IMR-90 (cell line): ENCODE measurements at regions not wholly inside any gene's neighbourhood (a gene's known extent, or its start where the extent isn't known, plus 50 kb on each side); places are given as distances from the start of the nearest gene placed in this dataset.

Experiments
- ATAC-seq: fragments of 200-7000 bp; cut with Tn5 transposase; 2 replicates; pipeline ENCODE4 v1.9.1; 2020; ENCODE audit warnings: low read depth, mild to moderate bottlenecking, moderate library complexity
- BruUV-seq: library from RNA; stranded (reverse); fragments of 400-500 nt; replicated peaks from 2 replicates; lab custom pipeline; 2021; lab: Mats Ljungman, UMichigan
- CTCF ChIA-PET: fragments of 300-600 bp; formaldehyde crosslinking; extraction: SDS; loops from one replicate; lab custom pipeline; 2021; ENCODE audit warnings: antibody characterized with exemption; lab: Yijun Ruan, JAX
- POLR2A ChIA-PET: fragments of 300-600 bp; sonication (Branson Sonifier 250); formaldehyde crosslinking; loops from one replicate; lab custom pipeline; 2022; ENCODE audit warnings: antibody characterized with exemption; ENCODE audit not compliant: unreplicated experiment; lab: Charles Lee
- DNase-seq: peaks from one replicate; pipeline ENCODE4 v3.0.0; 2013
- H2AFZ ChIP-seq: replicated peaks from 2 replicates; pipeline ENCODE3; 2013; ENCODE audit warnings: low read length, mild to moderate bottlenecking; ENCODE audit not compliant: poor library complexity
- H2AK5ac ChIP-seq: 2 replicates; pipeline ENCODE4 v1.6.1; 2013; ENCODE audit warnings: low read depth, low read length, inconsistent platforms
- H2AK9ac ChIP-seq: replicated peaks from 2 replicates; pipeline ENCODE3; 2013; ENCODE audit warnings: mild to moderate bottlenecking, low read depth, low read length, moderate library complexity; ENCODE audit not compliant: poor library complexity
- H2BK120ac ChIP-seq: 2 replicates; pipeline ENCODE4 v1.6.1; 2013; ENCODE audit warnings: low read depth, low read length, inconsistent platforms
- H2BK15ac ChIP-seq: 3 replicates; pipeline ENCODE4 v1.6.1; 2013; ENCODE audit warnings: low read depth, low read length, inconsistent platforms
- H2BK20ac ChIP-seq: 2 replicates; pipeline ENCODE4 v1.6.1; 2013; ENCODE audit warnings: low read depth, mild to moderate bottlenecking, inconsistent platforms, low read length, moderate library complexity
- H2BK5ac ChIP-seq: 2 replicates; pipeline ENCODE4 v1.6.1; 2013; ENCODE audit warnings: mild to moderate bottlenecking, low read depth, low read length, inconsistent platforms; ENCODE audit not compliant: poor library complexity, severe bottlenecking
- H3K14ac ChIP-seq: replicated peaks from 2 replicates; pipeline ENCODE4 v1.6.1; 2013; ENCODE audit warnings: low read depth, low read length, inconsistent platforms
- H3K18ac ChIP-seq: 2 replicates; pipeline ENCODE4 v1.6.1; 2013; ENCODE audit warnings: low read depth, low read length, control low read depth
- H3K23ac ChIP-seq: 2 replicates; pipeline ENCODE4 v1.6.1; 2013; ENCODE audit warnings: low read depth, low read length, inconsistent platforms
- H3K27ac ChIP-seq: 2 replicates; pipeline ENCODE4 v1.5.1; 2013; ENCODE audit warnings: mild to moderate bottlenecking, control low read depth, low read length; ENCODE audit not compliant: insufficient read depth
- H3K27me3 ChIP-seq: 2 replicates; pipeline ENCODE4 v1.6.1; 2013; ENCODE audit warnings: low read length; ENCODE audit not compliant: control insufficient read depth, insufficient read depth
- H3K36me3 ChIP-seq: 2 replicates; pipeline ENCODE4 v1.6.1; 2013; ENCODE audit warnings: low read length, mixed read lengths; ENCODE audit not compliant: control insufficient read depth, insufficient read depth
- H3K4ac ChIP-seq: 2 replicates; pipeline ENCODE4 v1.6.1; 2013; ENCODE audit warnings: low read depth, low read length, inconsistent platforms
- H3K4me1 ChIP-seq: 2 replicates; pipeline ENCODE4 v1.6.1; 2013; ENCODE audit warnings: low read length, mixed read lengths; ENCODE audit not compliant: control insufficient read depth, insufficient read depth
- H3K4me2 ChIP-seq: 2 replicates; pipeline ENCODE4 v1.6.1; 2013; ENCODE audit warnings: low read depth, mild to moderate bottlenecking, control low read depth, low read length, moderate library complexity
- H3K4me3 ChIP-seq: 2 replicates; pipeline ENCODE4 v1.5.1; 2013; ENCODE audit warnings: low read depth, mild to moderate bottlenecking, control low read depth, low read length, moderate library complexity; ENCODE audit not compliant: insufficient read depth
- H3K56ac ChIP-seq: 2 replicates; pipeline ENCODE4 v1.6.1; 2013; ENCODE audit warnings: low read length, inconsistent platforms; ENCODE audit not compliant: insufficient read depth; ENCODE audit errors: extremely low read depth
- H3K79me1 ChIP-seq, 2 experiments: 2 replicates each; pipeline ENCODE4 v1.6.1; 2013; ENCODE audit warnings: low read length in 2 of 2, inconsistent platforms in 1 of 2, low read depth in 1 of 2
- H3K9ac ChIP-seq: 2 replicates; pipeline ENCODE4 v1.6.1; 2013; ENCODE audit warnings: low read depth, low read length, control low read depth
- H3K9me1 ChIP-seq: 2 replicates; pipeline ENCODE4 v1.6.1; 2013; ENCODE audit warnings: low read length, inconsistent platforms; ENCODE audit not compliant: insufficient read depth
- H3K9me3 ChIP-seq: 2 replicates; pipeline ENCODE4 v1.6.1; 2013; ENCODE audit warnings: low read length; ENCODE audit not compliant: control insufficient read depth, insufficient read depth
- H4K20me1 ChIP-seq: 2 replicates; pipeline ENCODE4 v1.6.1; 2013; ENCODE audit warnings: low read length, inconsistent platforms; ENCODE audit not compliant: insufficient read depth
- H4K5ac ChIP-seq: 2 replicates; pipeline ENCODE4 v1.6.1; 2013; ENCODE audit warnings: mild to moderate bottlenecking, low read depth, low read length, control low read depth
- H4K8ac ChIP-seq, 2 experiments: 2 replicates each; pipeline ENCODE4 v1.6.1; 2013; ENCODE audit warnings: low read depth in 2 of 2, low read length in 2 of 2, control low read depth in 1 of 2, inconsistent platforms in 1 of 2
- H4K91ac ChIP-seq: 2 replicates; pipeline ENCODE4 v1.6.1; 2013; ENCODE audit warnings: low read depth, low read length, inconsistent platforms; ENCODE audit not compliant: insufficient read depth
- BHLHE40 ChIP-seq: fragments of 150-350 bp; IDR thresholded peaks from 2 replicates; pipeline ENCODE4 v1.6.1; 2016; ENCODE audit warnings: mild to moderate bottlenecking, low read depth, low read length
- CHD1 ChIP-seq: IDR thresholded peaks from 2 replicates; pipeline ENCODE4 v1.6.1; 2012; ENCODE audit warnings: low read depth, low read length, improper control_type of control experiment
- CTCF ChIP-seq: conservative IDR thresholded peaks from 2 replicates; pipeline ENCODE4 v1.5.1; 2012; ENCODE audit warnings: mild to moderate bottlenecking, low read depth, low read length, improper control_type of control experiment
- ELK1 ChIP-seq: fragments of 150-350 bp; IDR thresholded peaks from 2 replicates; pipeline ENCODE4 v1.6.1; 2016; ENCODE audit warnings: low read depth, mild to moderate bottlenecking, low read length, moderate library complexity, borderline replicate concordance
- FOS ChIP-seq: fragments of 150-350 bp; IDR thresholded peaks from 2 replicates; pipeline ENCODE4 v1.6.1; 2016; ENCODE audit warnings: low read depth, low read length
- MAFK ChIP-seq: IDR thresholded peaks from 2 replicates; pipeline ENCODE4 v1.6.1; 2012; ENCODE audit warnings: low read depth, low read length, improper control_type of control experiment
- MXI1 ChIP-seq: IDR thresholded peaks from 2 replicates; pipeline ENCODE4 v1.6.1; 2012; ENCODE audit warnings: low read depth, mild to moderate bottlenecking, low read length, moderate library complexity, borderline replicate concordance
- NFE2L2 ChIP-seq: fragments of 150-350 bp; IDR thresholded peaks from 2 replicates; pipeline ENCODE4 v1.6.1; 2016; ENCODE audit warnings: low read depth, mild to moderate bottlenecking, low read length
- POLR2A ChIP-seq: IDR thresholded peaks from 2 replicates; pipeline ENCODE4 v1.6.1; 2012; ENCODE audit warnings: mild to moderate bottlenecking, low read depth, low read length
- RAD21 ChIP-seq: IDR thresholded peaks from 2 replicates; pipeline ENCODE4 v1.6.1; 2012; ENCODE audit warnings: low read length, improper control_type of control experiment
- RCOR1 ChIP-seq: IDR thresholded peaks from 2 replicates; pipeline ENCODE4 v1.6.1; 2012; ENCODE audit warnings: mild to moderate bottlenecking, low read length, improper control_type of control experiment; ENCODE audit not compliant: insufficient replicate concordance
- RFX5 ChIP-seq: IDR thresholded peaks from 2 replicates; pipeline ENCODE4 v1.8.0; 2012; ENCODE audit warnings: low read depth, mild to moderate bottlenecking, low read length, moderate library complexity
- SMC3 ChIP-seq: fragments of 150-350 bp; IDR thresholded peaks from 2 replicates; pipeline ENCODE4 v1.6.1; 2016; ENCODE audit warnings: low read depth, mild to moderate bottlenecking, antibody characterized with exemption, low read length, moderate library complexity
- WGBS, 2 experiments: methylation state at CpG; one replicate each; pipeline versions ENCODE4 v1.1.5 to v1.1.7; 2013; ENCODE audit warnings: missing lambda C conversion rate in 2 of 2; ENCODE audit not compliant: insufficient read length in 1 of 2; ENCODE audit errors: extremely low coverage in 2 of 2; 5-methylcytosine and 5-hydroxymethylcytosine counted together
- dilution Hi-C: fragments of 300-500 bp; cut with HindIII; formaldehyde crosslinking; loops from one replicate; pipeline ENCODE4 v1.14.3; 2018; ENCODE audit warnings: low sequenced_read_pairs; ENCODE audit not compliant: unreplicated experiment
- in situ Hi-C: fragments of 300-500 bp; cut with MboI; formaldehyde crosslinking; loops from 3 replicates; pipeline ENCODE4 v1.14.3; 2019; ENCODE audit warnings: low sequenced_read_pairs, inconsistent platforms, mixed read lengths
- intact Hi-C: fragments of 100-400 bp; cut with micrococcal nuclease; formaldehyde crosslinking; loops from 2 replicates; pipeline ENCODE4 v1.10.0; 2022
- TF ChIP-seq, protein P1 (sequence below): fragments of 150-350 bp; IDR thresholded peaks from 2 replicates; pipeline ENCODE4 v1.6.1; 2017; ENCODE audit warnings: mild to moderate bottlenecking, antibody characterized with exemption, low read length, low read depth

DNA sequence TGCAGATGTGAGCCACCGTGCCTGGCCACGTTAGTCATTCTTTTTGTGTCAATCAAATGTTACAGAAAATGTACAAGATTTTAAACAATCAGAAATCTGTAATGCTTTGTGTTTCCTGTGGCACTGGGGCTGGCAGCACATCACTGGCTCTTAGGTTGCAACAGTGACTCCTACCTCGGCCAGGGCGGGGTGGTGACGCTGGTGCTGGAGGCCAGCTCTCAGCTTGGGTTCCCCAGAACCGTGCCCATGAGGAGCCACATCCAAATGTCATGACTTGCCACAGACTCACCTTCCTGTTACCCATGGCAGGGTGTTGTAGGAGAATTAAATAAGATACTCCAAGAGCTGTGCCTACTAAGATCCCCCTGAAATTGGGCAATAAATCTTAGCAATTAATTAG is 161.7 kb downstream of the TEX29 start:
- no peak overlapping the region for H3K56ac ChIP-seq
- dilution Hi-C loops (no loop called here), intact Hi-C loops (no loop called here), in situ Hi-C loops (no loop called here)
- no peak overlapping the region for H3K4me3 ChIP-seq
- H3K27ac ChIP-seq = no peak overlapping the region
- H3K4me1 ChIP-seq = no peaks in the 10 kb centered on the region
- H3K23ac ChIP-seq = no peak overlapping the region
- ChIA-PET CTCF (no interaction called here), POLR2A (no interaction called here)
- H3K9me1 ChIP-seq = no peaks in the 10 kb centered on the region
- no peak overlapping the region for H3K18ac ChIP-seq
- ATAC-seq (no peak), DNase-seq (no peak)
- H2AFZ ChIP-seq = no peak overlapping the region
- H2BK15ac ChIP-seq = no peak overlapping the region
- no peak overlapping the region for H3K4ac ChIP-seq
- no peaks in the 10 kb centered on the region for H3K27me3 ChIP-seq
- peaks cover 22% of the 10 kb centered on the region for H3K9me3 ChIP-seq
- WGBS, 2 experiments = no CpG with 5 or more reads among the region's 6 CpGs
- no peak overlapping the region for H3K4me2 ChIP-seq
- BruUV-seq = no TSS peak
- no peak overlapping the region for H2AK9ac ChIP-seq
- no peak for TF ChIP-seq CTCF
- TF ChIP-seq, protein P1, sequence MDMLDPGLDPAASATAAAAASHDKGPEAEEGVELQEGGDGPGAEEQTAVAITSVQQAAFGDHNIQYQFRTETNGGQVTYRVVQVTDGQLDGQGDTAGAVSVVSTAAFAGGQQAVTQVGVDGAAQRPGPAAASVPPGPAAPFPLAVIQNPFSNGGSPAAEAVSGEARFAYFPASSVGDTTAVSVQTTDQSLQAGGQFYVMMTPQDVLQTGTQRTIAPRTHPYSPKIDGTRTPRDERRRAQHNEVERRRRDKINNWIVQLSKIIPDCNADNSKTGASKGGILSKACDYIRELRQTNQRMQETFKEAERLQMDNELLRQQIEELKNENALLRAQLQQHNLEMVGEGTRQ = no peak
- no peak for TF ChIP-seq CHD1
- no peak for TF ChIP-seq RFX5
- no peak for TF ChIP-seq ELK1
- no peak for TF ChIP-seq SMC3
- TF ChIP-seq RCOR1 = no peak
- TF ChIP-seq NFE2L2 = no peak
- TF ChIP-seq MAFK = no peak
- TF ChIP-seq FOS = no peak
- no peak for TF ChIP-seq BHLHE40
- TF ChIP-seq MXI1 = no peak
- TF ChIP-seq RAD21 = no peak
- no peak for TF ChIP-seq POLR2A
- H3K9ac ChIP-seq = no peak overlapping the region
- H2BK5ac ChIP-seq = no peak overlapping the region
- H2BK120ac ChIP-seq = no peak overlapping the region
- no peak overlapping the region for H3K14ac ChIP-seq
- H4K20me1 ChIP-seq = no peaks in the 10 kb centered on the region
- no peaks in the 10 kb centered on the region for H3K36me3 ChIP-seq
- H4K5ac ChIP-seq = no peak overlapping the region
- no peaks in the 10 kb centered on the region for H3K79me1 ChIP-seq
- no peak overlapping the region for H4K8ac ChIP-seq
- H2BK20ac ChIP-seq = no peak overlapping the region
- H4K91ac ChIP-seq = no peak overlapping the region
- H2AK5ac ChIP-seq = no peak overlapping the region
